ENCODE measurements at regions not wholly inside any gene's neighbourhood (a gene's known extent, or its start where the extent isn't known, plus 50 kb on each side); places are given as distances from the start of the nearest gene placed in this dataset.

DNA sequence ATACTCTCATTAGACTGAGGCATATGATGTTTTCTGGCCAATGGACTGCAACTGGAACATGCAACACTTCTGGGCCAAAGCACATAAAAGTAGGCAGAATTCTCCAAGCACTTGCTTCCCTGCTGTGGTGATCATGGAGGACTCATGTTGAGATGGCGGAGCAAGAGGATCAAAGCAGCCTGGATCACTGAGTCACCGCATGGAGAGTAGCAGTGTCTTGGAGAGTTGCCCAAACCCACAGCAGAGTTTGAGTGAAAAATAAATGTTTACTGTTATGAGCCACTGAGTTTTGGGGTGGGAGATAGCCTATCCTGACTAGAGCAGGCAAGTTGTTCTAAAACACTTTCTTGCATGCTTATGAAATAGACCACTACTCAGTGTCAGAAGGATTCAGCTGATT, 359.5 kb downstream of the ZNF521 start:
- DNase-seq = no peak

DNA sequence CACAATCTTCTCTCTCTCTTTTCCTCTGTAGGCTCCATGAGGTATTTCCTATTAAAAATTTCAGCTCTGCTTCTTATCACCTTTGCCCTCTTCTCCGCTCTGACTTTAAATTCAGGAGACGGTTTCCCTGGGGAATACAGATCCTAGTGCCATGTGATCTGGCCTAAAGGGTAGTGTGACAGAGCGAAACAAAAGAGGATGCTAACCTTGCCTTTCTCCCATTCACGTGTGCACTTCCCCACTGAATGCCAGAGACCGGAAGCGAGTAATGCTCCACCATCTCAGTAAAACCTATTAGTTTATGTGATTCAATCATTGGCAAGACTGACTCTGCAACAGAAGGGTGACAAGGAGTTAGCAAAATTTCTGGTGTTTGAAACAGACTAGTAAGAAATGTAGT, 358.3 kb downstream of the ZNF521 start:
- no peak for DNase-seq

DNA sequence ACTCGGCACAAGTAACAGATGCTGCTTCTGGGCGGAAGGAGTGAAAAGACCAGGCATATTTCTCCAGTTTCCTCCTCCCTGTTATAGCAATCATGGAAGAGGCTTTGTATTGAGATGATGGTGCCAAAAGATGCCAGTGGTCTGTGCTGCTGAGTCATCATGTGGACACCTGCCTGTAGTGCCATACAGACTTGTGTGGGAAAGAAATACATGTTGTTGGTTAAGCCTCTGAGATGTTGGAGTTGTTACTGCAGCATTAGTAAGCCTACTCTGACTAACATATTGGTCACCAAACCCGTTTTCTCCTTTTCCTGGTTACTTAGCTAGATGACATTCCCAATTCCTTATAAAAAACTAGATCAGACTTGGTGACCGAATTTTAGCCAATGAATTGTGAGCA, 356.9 kb downstream of the ZNF521 start:
- no peak for DNase-seq

DNA sequence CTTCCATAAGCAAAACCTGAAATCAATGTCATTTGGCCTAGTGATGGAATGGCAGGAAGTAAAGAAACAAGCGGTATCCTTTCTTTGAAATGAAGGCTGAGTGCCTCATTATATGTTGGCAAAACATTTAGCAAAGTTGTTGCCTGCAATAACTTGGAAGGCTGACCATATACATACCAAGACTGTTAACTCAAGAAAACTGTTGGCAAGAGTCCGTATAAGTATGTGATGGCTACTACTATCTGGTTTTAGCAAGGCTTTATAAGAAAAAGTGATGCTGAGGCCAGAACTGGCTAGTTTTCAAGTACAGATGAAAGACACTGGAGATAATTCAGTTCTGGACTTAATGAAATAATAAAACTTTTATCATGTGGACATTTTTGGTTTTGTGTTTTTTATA, 356.2 kb downstream of the ZNF521 start:
- DNase-seq = no peak

DNA sequence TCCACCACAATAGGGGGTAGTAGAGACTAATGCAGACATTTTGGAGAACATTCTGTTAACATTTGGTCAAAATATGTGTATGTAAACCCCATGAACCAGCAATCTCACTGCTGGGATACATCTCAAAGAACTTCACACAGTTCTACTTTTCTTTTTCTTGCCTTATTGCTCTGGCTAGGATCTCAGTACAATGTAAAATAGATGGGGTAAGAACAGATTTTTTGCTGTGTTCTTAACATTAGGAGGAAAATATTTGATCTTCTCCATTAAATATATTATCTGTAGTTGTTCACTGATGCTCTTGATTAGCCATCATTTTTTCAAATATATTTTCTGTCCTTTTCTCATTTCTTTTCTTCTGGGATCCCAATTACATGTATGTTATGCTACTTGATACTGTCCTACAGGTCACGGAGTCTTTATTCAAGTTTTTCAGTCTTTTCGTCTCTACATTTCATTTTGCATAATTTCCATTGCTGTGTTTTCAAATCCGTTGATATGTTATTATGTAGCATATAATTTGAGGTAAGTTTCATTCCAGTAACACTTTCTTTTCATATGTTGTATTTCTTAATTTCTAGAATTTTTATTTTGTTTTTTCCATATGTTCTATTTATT, 352.2 kb downstream of the ZNF521 start:
- no peak for DNase-seq

DNA sequence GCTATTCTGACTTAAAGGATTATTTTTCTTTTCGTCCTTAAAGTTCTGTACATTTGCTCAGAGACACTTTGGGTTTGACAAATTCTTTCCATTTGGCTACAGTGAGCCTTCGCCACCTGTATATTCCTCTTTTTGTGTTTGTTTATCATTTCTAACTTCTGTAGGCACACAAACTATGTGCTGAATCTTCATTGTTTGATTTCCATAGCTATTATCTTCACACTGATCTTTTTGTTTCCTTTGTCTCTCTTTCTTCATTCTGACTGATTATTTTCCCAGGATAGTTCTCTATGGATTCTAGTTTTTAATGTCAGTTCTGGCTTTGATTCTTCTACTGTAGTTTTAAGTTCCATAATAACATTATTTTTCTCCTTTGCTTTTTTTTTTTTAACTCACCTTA, 350.2 kb downstream of the ZNF521 start:
- DNase-seq = no peak

DNA sequence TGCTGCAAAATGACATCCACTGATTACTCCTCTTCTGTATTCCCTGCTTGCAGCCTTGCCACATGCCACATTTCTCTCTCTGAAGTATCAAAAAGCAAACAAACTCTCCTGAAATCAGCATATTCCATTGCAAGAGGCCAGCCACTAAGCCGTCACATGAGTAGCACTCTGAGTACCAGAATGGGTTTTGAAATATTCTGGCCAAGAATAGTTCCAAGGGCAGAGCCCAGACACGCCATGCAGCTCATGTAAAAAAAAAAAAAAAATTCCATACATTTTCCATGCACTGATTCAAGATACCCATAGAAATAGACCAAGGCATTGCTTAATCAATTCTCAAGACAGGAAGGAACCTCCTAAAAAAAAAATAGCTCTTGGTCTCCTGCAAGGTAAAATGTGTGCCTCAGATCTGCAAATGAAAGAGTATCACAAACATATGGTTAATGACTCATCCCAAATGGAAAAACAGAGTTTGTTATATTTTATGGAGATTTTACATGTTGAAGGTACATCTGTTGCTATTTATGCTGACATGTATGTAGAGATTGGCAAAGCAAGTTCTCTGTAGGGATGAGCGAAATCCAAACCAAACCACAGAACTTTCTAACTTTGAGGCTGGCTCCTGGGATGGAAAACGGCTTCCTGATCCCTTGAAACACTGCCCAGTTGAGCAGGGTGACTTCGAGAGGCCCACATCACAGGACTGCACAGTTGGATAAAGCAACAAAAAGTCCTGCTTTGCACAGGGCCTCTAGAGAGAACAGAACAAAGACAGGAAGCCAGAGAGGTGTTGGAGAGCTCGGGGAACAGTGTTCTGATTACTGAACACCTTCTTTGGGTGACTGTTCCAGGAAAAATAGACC, 346.2 kb downstream of the ZNF521 start:
- DNase-seq = no peak

DNA sequence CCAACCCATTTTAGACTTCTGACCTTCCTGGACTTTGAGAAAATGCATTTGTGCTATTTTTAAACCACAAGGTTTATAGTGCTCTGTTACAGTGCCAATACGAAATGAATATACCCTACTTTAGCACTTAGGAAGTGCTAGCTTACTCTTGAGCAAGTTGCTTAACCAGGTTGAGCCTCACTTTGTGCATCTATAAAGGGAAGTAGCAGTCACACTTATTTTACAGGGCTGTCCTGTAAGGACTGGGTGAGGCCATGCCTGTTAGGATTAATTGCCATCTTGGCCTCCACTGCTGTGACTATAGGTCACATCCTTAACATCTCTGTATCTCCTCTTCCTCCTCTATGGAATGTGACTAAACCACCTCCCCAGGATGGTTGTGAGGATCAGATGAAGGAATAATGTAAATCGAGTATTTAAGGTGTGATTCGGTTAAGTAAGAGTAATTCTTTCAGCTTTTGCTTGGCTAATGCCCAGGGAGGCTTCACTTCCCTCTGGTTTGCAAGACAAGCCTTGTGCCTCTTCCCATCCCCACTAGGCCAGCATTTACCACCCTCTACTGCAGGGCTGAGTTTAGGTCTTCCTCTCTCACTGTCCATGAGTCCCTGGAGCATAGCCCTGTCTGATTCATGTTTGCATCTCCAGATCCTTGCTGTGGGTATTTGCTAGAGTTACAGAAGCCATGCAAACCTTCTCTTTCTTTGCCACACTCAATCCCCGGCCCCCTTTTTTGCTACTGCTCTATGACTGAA, 341.2 kb downstream of the ZNF521 start:
- DNase-seq = no peak
